Uterus (tissue), 2 donors: ENCODE measurements at regions not wholly inside any gene's neighbourhood (a gene's known extent, or its start where the extent isn't known, plus 50 kb on each side); places are given as distances from the start of the nearest gene placed in this dataset.

Source experiments
- CTCF ChIP-seq, 4 experiments: fragments of 200-600 bp in 2 of 4; fragments of 450-650 bp in 2 of 4; sonication (generic) in 2 of 4; IDR thresholded peaks; one replicate each; pipeline ENCODE4 v1.5.1; 2016 to 2019; ENCODE audit warnings: antibody characterized with exemption in 4 of 4, mild to moderate bottlenecking in 2 of 4, moderate library complexity in 1 of 4
- POLR2A ChIP-seq, 2 donors: fragments of 450-650 bp; IDR thresholded peaks; one replicate each; pipeline ENCODE4 v1.6.1; 2016; ENCODE audit warnings: antibody characterized with exemption in 2 of 2, mild to moderate bottlenecking in 1 of 2, moderate library complexity in 1 of 2

- TF ChIP-seq POLR2A (IDR thresholded peaks at IDR 0.05) (no peak), CTCF (IDR thresholded peaks at IDR 0.05) (no peak)
These were observed 134.5 kb downstream of the INHBB start for GRCh38 chr2:120480346-120480902.
